Head of caudate nucleus (tissue), 42 donors: ENCODE measurements at regions not wholly inside any gene's neighbourhood (a gene's known extent, or its start where the extent isn't known, plus 50 kb on each side); places are given as distances from the start of the nearest gene placed in this dataset.
"Not testable (repeated sequence)": the region's sequence is repeated elsewhere in the genome, so short reads cannot be mapped to it uniquely, and the experiment has no call there.

Source experiments
- DNase-seq, 42 donors: peaks; one replicate each; pipeline versions ENCODE4 v3.0.0 to v3.0.0-alpha.2; 2020 to 2021; ENCODE audit warnings: mixed read lengths in 7 of 42
- intact Hi-C: fragments of 100-400 bp; cut with DNase I; formaldehyde crosslinking; loops from one replicate; pipeline ENCODE4 v1.15.0; 2022

GRCh38 chr1:74818241-74818640 lies 85.3 kb downstream of the TYW3 start:
- DNase-seq: no peak
- intact Hi-C loops: no loop called here

- intact Hi-C loops: no loop called here
- DNase-seq: no peak
Observed at GRCh38 chr1:74818661-74819456, 85.9 kb downstream of the TYW3 start.

- intact Hi-C loops: no loop called here
- no peak for DNase-seq
Observed at GRCh38 chr1:74822851-74823401, 90.0 kb downstream of the TYW3 start.

GRCh38 chr1:74824497-74825107 lies 91.7 kb downstream of the TYW3 start:
- no peak for DNase-seq
- intact Hi-C loops: no loop called here

- intact Hi-C loops: no loop called here
- no peak for DNase-seq
Observed at GRCh38 chr1:74830766-74831165, 97.8 kb downstream of the TYW3 start.

- intact Hi-C loops: no loop called here
- DNase-seq: no peak
Observed at GRCh38 chr1:74834261-74834660, 101.3 kb downstream of the TYW3 start.

GRCh38 chr1:74835051-74835450 lies 102.1 kb downstream of the TYW3 start:
- DNase-seq: no peak

GRCh38 chr1:74842726-74843125 lies 109.8 kb downstream of the TYW3 start:
- no peak for DNase-seq

More at GRCh38 chr1:74835051-74835450, 102.1 kb downstream of the TYW3 start:
- intact Hi-C loops: no loop called here

GRCh38 chr1:74847715-74848114 lies 114.8 kb downstream of the TYW3 start:
- no peak for DNase-seq
- intact Hi-C loops: no loop called here

More at GRCh38 chr1:74842726-74843125, 109.8 kb downstream of the TYW3 start:
- intact Hi-C loops: no loop called here

GRCh38 chr1:74853756-74854155 lies 120.8 kb downstream of the TYW3 start:
- intact Hi-C loops: no loop called here
- DNase-seq: no peak

- intact Hi-C loops: no loop called here
- DNase-seq: no peak
Observed at GRCh38 chr1:74856174-74856573, 123.2 kb downstream of the TYW3 start.

- intact Hi-C loops: no loop called here
- DNase-seq: no peak
Observed at GRCh38 chr1:74857676-74858075, 124.7 kb downstream of the TYW3 start.

- intact Hi-C loops: no loop called here
- no peak for DNase-seq
Observed at GRCh38 chr1:74858136-74858535, 125.2 kb downstream of the TYW3 start.

GRCh38 chr1:74861867-74862266 lies 128.9 kb downstream of the TYW3 start:
- DNase-seq: no peak
- intact Hi-C loops: no loop called here

- no peak for DNase-seq
- intact Hi-C loops: no loop called here
Observed at GRCh38 chr1:74869702-74870101, 136.8 kb downstream of the TYW3 start.

- DNase-seq, intact Hi-C loops: not testable (repeated sequence)
Observed at GRCh38 chr1:74877366-74877765, 144.4 kb downstream of the TYW3 start.

- intact Hi-C loops: no loop called here
- DNase-seq: no peak
Observed at GRCh38 chr1:74895411-74895810, 162.5 kb downstream of the TYW3 start.

GRCh38 chr1:74908131-74908530 lies 175.2 kb downstream of the TYW3 start:
- intact Hi-C loops: no loop called here

GRCh38 chr1:74908797-74909196 lies 175.8 kb downstream of the TYW3 start:
- no peak for DNase-seq
- intact Hi-C loops: no loop called here

More at GRCh38 chr1:74908131-74908530, 175.2 kb downstream of the TYW3 start:
- DNase-seq: no peak

- DNase-seq: no peak
- intact Hi-C loops: no loop called here
Observed at GRCh38 chr1:74913978-74914377, 181.0 kb downstream of the TYW3 start.

GRCh38 chr1:74933500-74933899 lies 200.5 kb downstream of the TYW3 start:
- intact Hi-C loops: no loop called here
- DNase-seq: no peak
